K562 (cell line): ENCODE measurements at regions not wholly inside any gene's neighbourhood (a gene's known extent, or its start where the extent isn't known, plus 50 kb on each side); places are given as distances from the start of the nearest gene placed in this dataset.
A peak's percentile ranks its signal among the peaks of the same experiment; 100 is the strongest.

Source experiments
- FOXM1 ChIP-seq, 2 experiments: fragments of 450-650 bp in 1 of 2; sonication (generic) in 1 of 2; formaldehyde crosslinking in 1 of 2; IDR thresholded peaks; 2 replicates each; pipeline versions ENCODE4 v1.6.1 to v1.9.0; 2017 to 2022; ENCODE audit warnings: low read depth in 2 of 2, mild to moderate bottlenecking in 2 of 2, missing genetic modification reagents in 1 of 2, moderate library complexity in 1 of 2
- HEY1 ChIP-seq: fragments of 250-450 bp; sonication (Bioruptor Pico); IDR thresholded peaks from 2 replicates; pipeline ENCODE4 v1.5.0; 2020; ENCODE audit warnings: mild to moderate bottlenecking, moderate library complexity, borderline replicate concordance
- KLF6 ChIP-seq: fragments of 250-450 bp; sonication (Bioruptor Pico); IDR thresholded peaks from 2 replicates; pipeline ENCODE4 v1.4.0; 2020; ENCODE audit warnings: mild to moderate bottlenecking, moderate library complexity, borderline replicate concordance
- NFE2 ChIP-seq: IDR thresholded peaks from 2 replicates; pipeline ENCODE4 v1.6.1; 2014; ENCODE audit warnings: antibody characterized with exemption, low read depth
- NFYB ChIP-seq: IDR thresholded peaks from 2 replicates; pipeline ENCODE4 v1.6.1; 2011; ENCODE audit warnings: mild to moderate bottlenecking, moderate library complexity; ENCODE audit not compliant: insufficient read length; ENCODE audit errors: extremely low read depth
- POU5F1 ChIP-seq: fragments of 150-350 bp; IDR thresholded peaks from 2 replicates; pipeline ENCODE4 v1.6.1; 2014; ENCODE audit warnings: borderline replicate concordance, low read length, low read depth, mild to moderate bottlenecking; ENCODE audit not compliant: partially characterized antibody
- RBM22 ChIP-seq: fragments of 200-400 bp; formaldehyde crosslinking; IDR thresholded peaks from 2 replicates; pipeline ENCODE4 v1.6.1; 2018; ENCODE audit warnings: low read length, low read depth; ENCODE audit not compliant: poor library complexity, severe bottlenecking
- SPI1 ChIP-seq: IDR thresholded peaks from 2 replicates; pipeline ENCODE4 v1.6.1; 2011; ENCODE audit warnings: low read depth, low read length, control low read depth, borderline replicate concordance
- SRSF7 ChIP-seq: fragments of 200-400 bp; formaldehyde crosslinking; optimal IDR thresholded peaks from 2 replicates; pipeline ENCODE3; 2017; ENCODE audit warnings: mild to moderate bottlenecking, low read depth, low read length
- THRB ChIP-seq: fragments of 450-650 bp; formaldehyde crosslinking; conservative IDR thresholded peaks from 2 replicates; pipeline ENCODE4 v1.4.0; 2022; ENCODE audit warnings: mild to moderate bottlenecking, missing genetic modification characterization
- ZBTB8A ChIP-seq: fragments of 450-650 bp; IDR thresholded peaks from 2 replicates; pipeline ENCODE4 v1.6.1; 2018; ENCODE audit warnings: mild to moderate bottlenecking, moderate library complexity; ENCODE audit not compliant: partially characterized antibody
- ZFPM2 ChIP-seq: fragments of 250-450 bp; sonication (Bioruptor Pico); IDR thresholded peaks from 2 replicates; pipeline ENCODE4 v1.5.1; 2022; ENCODE audit warnings: mild to moderate bottlenecking
- ZKSCAN8 ChIP-seq: fragments of 200-800 bp; sonication (Bioruptor generic); IDR thresholded peaks from 2 replicates; pipeline ENCODE4 v1.6.1; 2016; ENCODE audit warnings: missing genetic modification characterization, missing compliant biosample characterization
- ZNF23 ChIP-seq: fragments of 250-450 bp; sonication (Bioruptor Pico); IDR thresholded peaks from 2 replicates; pipeline ENCODE4 v1.4.0; 2020; ENCODE audit warnings: mild to moderate bottlenecking
- ZNF277 ChIP-seq: fragments of 250-450 bp; sonication (Bioruptor Pico); IDR thresholded peaks from 2 replicates; pipeline ENCODE4 v1.8.0; 2022; ENCODE audit warnings: inconsistent platforms, mild to moderate bottlenecking, moderate library complexity, borderline replicate concordance
- ZNF395 ChIP-seq: fragments of 200-800 bp; sonication (Bioruptor generic); IDR thresholded peaks from 2 replicates; pipeline ENCODE4 v1.6.1; 2017; ENCODE audit warnings: missing genetic modification characterization, missing compliant biosample characterization
- TF ChIP-seq, protein P1 (sequence below): fragments of 450-650 bp; formaldehyde crosslinking; IDR thresholded peaks from 2 replicates; pipeline ENCODE4 v1.4.0; 2022; ENCODE audit warnings: missing genetic modification characterization
- TF ChIP-seq, protein P2 (sequence below): fragments of 450-650 bp; IDR thresholded peaks from 2 replicates; pipeline ENCODE4 v1.7.1; 2018; ENCODE audit warnings: mild to moderate bottlenecking, low read depth; ENCODE audit not compliant: partially characterized antibody

DNA sequence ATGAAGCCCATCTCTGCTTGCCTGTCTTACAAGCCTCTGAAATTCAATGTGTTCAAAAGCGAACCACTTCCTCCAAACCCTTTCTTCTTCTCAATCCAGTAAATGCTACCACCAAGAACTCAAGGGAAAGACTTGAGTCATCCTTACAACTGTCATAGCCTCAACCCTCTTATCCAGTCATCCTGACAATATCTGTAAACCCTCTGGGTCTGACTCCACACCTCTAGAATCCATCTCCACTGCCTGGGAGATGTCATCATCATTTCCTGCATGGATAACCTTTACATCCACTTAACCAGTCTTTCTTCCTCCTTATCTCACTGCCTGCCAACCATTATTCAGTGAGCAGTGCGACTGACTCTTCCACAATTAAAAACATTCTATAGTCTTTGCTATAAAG lies 441.1 kb downstream of the SETD4 start (continued):
- TF ChIP-seq, protein P1, sequence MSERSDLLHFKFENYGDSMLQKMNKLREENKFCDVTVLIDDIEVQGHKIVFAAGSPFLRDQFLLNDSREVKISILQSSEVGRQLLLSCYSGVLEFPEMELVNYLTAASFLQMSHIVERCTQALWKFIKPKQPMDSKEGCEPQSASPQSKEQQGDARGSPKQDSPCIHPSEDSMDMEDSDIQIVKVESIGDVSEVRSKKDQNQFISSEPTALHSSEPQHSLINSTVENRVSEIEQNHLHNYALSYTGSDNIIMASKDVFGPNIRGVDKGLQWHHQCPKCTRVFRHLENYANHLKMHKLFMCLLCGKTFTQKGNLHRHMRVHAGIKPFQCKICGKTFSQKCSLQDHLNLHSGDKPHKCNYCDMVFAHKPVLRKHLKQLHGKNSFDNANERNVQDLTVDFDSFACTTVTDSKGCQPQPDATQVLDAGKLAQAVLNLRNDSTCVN (CRISPR knock-in tag): no peak
- TF ChIP-seq ZNF277 (CRISPR knock-in tag): no peak
- no peak for TF ChIP-seq NFYB
- no peak for TF ChIP-seq ZNF395
- no peak for TF ChIP-seq HEY1 (CRISPR knock-in tag)
- TF ChIP-seq, protein P2, sequence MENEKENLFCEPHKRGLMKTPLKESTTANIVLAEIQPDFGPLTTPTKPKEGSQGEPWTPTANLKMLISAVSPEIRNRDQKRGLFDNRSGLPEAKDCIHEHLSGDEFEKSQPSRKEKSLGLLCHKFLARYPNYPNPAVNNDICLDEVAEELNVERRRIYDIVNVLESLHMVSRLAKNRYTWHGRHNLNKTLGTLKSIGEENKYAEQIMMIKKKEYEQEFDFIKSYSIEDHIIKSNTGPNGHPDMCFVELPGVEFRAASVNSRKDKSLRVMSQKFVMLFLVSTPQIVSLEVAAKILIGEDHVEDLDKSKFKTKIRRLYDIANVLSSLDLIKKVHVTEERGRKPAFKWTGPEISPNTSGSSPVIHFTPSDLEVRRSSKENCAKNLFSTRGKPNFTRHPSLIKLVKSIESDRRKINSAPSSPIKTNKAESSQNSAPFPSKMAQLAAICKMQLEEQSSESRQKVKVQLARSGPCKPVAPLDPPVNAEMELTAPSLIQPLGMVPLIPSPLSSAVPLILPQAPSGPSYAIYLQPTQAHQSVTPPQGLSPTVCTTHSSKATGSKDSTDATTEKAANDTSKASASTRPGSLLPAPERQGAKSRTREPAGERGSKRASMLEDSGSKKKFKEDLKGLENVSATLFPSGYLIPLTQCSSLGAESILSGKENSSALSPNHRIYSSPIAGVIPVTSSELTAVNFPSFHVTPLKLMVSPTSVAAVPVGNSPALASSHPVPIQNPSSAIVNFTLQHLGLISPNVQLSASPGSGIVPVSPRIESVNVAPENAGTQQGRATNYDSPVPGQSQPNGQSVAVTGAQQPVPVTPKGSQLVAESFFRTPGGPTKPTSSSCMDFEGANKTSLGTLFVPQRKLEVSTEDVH: no peak
- no peak for TF ChIP-seq SRSF7
- TF ChIP-seq RBM22: no peak
- TF ChIP-seq KLF6 (CRISPR knock-in tag): no peak
- TF ChIP-seq NFE2: 0 out of 2 replicates have a peak, but pooled peaks have one; percentile 27
- TF ChIP-seq ZNF23: no peak
- TF ChIP-seq ZBTB8A: no peak
- 0 out of 2 replicates have a peak, but pooled peaks have one; percentile 12 for TF ChIP-seq THRB (CRISPR knock-in tag)
- no peak for TF ChIP-seq SPI1
- TF ChIP-seq POU5F1: no peak
- TF ChIP-seq FOXM1 (IDR thresholded peaks at IDR 0.05; ENCODE audit: low read depth): no peak
- TF ChIP-seq FOXM1 (CRISPR knock-in tag; IDR thresholded peaks at IDR 0.05; ENCODE audit: low read depth): no peak
- no peak for TF ChIP-seq ZFPM2 (CRISPR knock-in tag)
- TF ChIP-seq ZKSCAN8 (CRISPR knock-in tag): no peak
